ENCODE measurements at regions not wholly inside any gene's neighbourhood (a gene's known extent, or its start where the extent isn't known, plus 50 kb on each side); places are given as distances from the start of the nearest gene placed in this dataset.

GRCh38 chr20:24739746-24740145 lies 209.3 kb upstream of the CST7 start:
- DNase-seq = no peak

DNA sequence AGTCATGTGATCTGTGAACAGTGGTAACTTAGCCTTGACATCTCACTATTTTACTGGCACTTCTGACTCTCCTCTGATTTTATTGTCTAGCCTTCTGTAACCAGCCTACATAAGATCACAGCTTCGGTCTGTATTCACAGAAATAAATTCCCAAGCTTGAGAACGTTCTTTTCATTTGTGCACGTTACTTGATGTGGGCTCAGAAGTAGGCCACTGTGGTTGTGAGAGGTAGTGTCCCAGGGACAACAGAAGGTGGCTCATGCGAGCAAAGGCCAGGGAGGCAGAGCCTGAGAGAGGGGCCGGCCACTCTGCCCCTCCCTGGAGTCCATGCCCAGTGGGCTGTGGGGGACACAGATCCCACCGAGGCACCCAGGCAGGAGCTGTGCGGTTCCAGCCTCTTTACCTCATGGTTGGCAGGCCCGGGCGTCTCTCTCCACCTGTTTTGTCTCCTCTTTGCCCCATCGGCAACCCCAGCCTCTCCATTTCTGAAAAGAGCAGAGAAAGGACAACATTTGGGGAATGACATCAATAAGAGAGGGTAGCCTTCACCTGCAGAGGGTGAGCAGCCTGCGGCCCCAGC lies 207.5 kb upstream of the CST7 start:
- DNase-seq = no peak

- DNase-seq = peak; percentile 45
Measured at GRCh38 chr20:24742436-24742835, 206.6 kb upstream of the CST7 start.

GRCh38 chr20:24742989-24743388 lies 206.1 kb upstream of the CST7 start:
- DNase-seq = no peak

GRCh38 chr20:24743641-24744040 lies 205.4 kb upstream of the CST7 start:
- DNase-seq = no peak

DNA sequence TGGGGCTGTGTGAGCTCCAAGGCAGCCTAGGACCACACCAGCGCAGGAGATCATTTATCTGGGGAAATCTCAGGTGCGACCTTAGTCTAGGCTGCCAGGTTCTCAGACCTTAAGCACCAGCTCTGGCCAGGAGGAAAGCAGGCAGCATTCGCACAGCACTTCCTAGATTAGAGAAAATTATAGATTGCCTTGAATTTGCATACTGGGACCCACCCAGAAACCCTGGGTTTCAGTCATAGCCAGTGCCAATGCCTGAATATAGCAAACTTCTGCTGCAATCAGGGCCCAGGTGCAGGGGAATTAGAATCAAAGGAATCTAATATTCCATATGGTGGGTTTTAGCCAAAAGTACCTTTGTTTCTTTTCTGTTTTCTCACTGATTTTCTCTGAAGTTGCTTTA lies 204.3 kb upstream of the CST7 start:
- no peak for DNase-seq

DNA sequence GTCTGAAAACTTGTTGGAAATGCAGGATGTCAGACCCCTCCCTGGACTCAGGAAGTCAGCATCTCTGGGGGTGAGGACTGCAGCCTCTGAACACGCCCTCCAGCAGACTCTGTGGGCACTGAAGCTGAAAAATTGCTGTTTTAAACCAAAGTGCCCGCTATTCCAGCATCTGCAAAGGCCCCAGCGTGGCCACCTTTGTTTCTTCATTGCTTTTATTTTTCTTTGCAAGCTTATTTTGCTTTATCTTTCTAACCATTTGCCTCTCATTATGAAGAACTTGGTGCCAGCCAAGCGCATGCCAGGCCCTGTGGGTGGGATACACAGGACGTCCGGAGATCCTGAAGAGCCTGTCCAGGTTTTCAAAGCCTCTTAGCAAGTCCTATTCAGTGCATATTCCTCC lies 203.9 kb upstream of the CST7 start:
- DNase-seq = no peak

GRCh38 chr20:24745617-24746350 lies 203.3 kb upstream of the CST7 start:
- DNase-seq = no peak

DNA sequence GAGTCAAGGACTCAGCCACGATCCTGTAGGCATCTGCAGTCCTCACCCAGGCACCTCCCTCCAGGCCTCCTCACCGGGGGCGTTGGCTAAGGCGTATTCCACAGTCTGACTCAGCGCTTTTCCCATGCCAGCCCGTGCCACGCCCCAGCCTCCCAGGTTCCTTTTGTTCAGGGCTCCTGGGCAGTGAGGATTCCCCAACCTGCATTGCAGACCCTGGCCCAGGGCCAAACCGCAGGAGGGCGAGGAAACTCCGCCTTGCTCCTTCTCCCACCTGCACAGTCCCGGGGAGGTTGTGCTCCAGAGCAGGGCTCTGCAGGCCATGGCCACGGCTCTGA lies 202.8 kb upstream of the CST7 start:
- DNase-seq = peak; percentile 87

- DNase-seq = no peak
Measured at GRCh38 chr20:24747010-24747712, 201.9 kb upstream of the CST7 start.

GRCh38 chr20:24747881-24748595 lies 201.0 kb upstream of the CST7 start:
- no peak for DNase-seq

- no peak for DNase-seq
Measured at GRCh38 chr20:24751551-24751950, 197.5 kb upstream of the CST7 start.

- DNase-seq = no peak
Measured at GRCh38 chr20:24752612-24753011, 196.5 kb upstream of the CST7 start.

- no peak for DNase-seq
Measured at GRCh38 chr20:24753130-24753529, 195.9 kb upstream of the CST7 start.

- no peak for DNase-seq
Measured at GRCh38 chr20:24754691-24755090, 194.4 kb upstream of the CST7 start.

DNA sequence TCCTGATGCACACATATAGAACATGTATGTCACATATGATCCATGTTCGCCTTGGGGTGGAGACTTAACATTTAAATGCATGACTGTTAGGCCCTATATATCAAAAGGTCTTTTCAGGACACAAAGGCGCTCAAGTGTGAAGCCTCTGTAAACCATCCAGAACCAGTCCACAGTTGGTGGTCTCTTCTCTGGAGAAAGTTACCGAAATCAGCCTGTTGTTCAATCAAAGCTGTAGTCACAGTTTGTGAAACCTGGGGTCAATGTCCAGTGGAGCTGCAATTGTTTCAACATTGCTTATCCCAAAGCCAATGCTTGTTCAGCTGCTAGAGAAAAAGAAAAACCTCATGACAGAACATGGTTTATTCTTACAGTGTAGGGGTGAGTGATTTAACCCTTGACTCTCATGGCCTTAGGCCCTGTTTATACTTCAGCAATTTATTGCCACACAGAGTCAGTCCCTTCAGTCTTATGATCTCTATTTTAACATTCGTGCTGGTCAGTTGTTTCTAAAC lies 193.6 kb upstream of the CST7 start:
- DNase-seq = no peak

GRCh38 chr20:24756292-24757025 lies 192.6 kb upstream of the CST7 start:
- DNase-seq = no peak

GRCh38 chr20:24761220-24762065 lies 187.6 kb upstream of the CST7 start:
- DNase-seq = no peak

- DNase-seq = no peak
Measured at GRCh38 chr20:24762371-24762770, 186.7 kb upstream of the CST7 start.

GRCh38 chr20:24762791-24763350 lies 186.2 kb upstream of the CST7 start:
- no peak for DNase-seq

GRCh38 chr20:24763386-24764026 lies 185.6 kb upstream of the CST7 start:
- DNase-seq = no peak

Measured in NCI-H2029 (cell line).